HFF-Myc (cell line): ENCODE measurements at regions not wholly inside any gene's neighbourhood (a gene's known extent, or its start where the extent isn't known, plus 50 kb on each side); places are given as distances from the start of the nearest gene placed in this dataset.
"Not testable (repeated sequence)": the region's sequence is repeated elsewhere in the genome, so short reads cannot be mapped to it uniquely, and the experiment has no call there.

ENCODE experiments used
- DNase-seq: peaks from one replicate; pipeline ENCODE4 v3.0.0-alpha.2; 2011; ENCODE audit warnings: low read depth; ENCODE audit errors: extremely low read depth
- H3K4me3 ChIP-seq: replicated peaks from 2 replicates; pipeline ENCODE4 v1.5.1; 2011; ENCODE audit warnings: low read depth, mild to moderate bottlenecking, control low read depth, low read length
- TF ChIP-seq, protein P1 (sequence below): IDR thresholded peaks from 2 replicates; pipeline ENCODE4 v1.5.1; 2012; ENCODE audit warnings: mild to moderate bottlenecking, low read depth, low read length, control low read depth; ENCODE audit errors: missing control alignments

DNA sequence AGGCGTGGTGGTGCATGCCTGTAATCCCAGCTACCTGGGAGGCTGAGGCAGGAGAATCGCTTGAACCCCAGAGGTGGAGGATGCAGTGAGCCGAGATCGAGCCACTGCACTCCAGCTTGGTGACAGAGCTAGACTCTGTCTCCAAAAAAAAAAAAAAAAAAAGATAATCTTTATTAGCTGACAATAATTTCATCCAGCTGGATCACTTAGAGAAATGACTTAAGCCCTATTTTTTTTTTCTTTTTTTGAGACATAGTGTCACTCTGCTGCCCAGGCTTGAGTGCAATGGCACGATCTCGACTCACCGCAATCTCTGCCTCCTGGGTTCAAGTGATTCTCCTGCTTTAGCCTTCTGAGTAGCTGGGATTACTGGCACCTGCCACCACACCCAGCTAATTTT is 51.6 kb upstream of the MAP4K4 start:
- not testable (repeated sequence) for H3K4me3 ChIP-seq, DNase-seq

DNA sequence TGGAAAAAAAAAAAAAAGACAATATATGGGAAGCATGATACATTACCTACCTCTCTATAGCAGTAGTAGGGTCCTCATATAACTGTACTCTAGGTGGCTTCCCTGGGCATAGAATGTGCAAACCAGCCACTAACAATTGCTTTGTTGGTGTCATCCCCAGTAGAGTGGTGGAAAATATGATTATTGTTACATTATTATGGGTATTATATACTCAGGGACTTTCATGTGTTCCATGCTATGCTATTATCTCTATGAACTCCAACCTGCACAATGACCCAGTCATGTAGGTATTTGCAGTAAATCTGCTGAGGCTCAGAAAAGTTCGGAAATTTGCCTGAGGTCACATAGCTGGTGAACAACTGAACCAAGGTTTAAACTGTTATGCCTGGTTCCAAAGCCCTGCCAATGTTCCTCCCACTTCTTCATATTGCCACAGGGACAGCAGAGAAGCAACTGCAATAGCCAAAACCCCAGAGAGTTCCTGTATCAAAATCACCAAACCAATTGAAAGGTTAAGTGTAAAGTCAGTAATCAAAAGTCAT is 52.6 kb upstream of the MAP4K4 start:
- no peak for DNase-seq

DNA sequence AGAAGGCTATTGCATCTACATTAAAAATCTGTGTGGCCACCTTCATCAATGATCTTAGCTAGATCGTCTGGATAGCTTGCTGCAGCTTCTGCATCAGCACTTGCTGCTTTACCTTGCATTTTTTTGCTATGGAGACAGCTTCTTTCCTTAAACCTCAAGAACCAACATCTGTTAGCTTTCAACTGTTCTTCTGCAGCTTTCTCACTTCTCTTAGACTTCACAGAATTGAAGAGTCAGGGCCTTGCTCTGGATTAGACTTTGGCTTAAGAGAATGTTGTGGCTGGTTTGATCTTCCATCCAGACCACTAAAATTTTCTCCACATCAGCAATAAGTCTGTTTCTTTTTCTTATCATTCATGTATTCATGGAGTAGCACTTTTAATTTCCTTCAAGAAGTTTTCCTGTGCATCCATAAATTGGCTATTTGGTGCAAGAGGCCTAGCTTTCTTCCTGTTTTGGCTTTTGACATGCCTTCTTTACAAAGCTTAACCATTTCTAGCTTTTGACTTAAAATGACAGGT is 54.4 kb upstream of the MAP4K4 start:
- DNase-seq = no peak
- TF ChIP-seq, protein P1, sequence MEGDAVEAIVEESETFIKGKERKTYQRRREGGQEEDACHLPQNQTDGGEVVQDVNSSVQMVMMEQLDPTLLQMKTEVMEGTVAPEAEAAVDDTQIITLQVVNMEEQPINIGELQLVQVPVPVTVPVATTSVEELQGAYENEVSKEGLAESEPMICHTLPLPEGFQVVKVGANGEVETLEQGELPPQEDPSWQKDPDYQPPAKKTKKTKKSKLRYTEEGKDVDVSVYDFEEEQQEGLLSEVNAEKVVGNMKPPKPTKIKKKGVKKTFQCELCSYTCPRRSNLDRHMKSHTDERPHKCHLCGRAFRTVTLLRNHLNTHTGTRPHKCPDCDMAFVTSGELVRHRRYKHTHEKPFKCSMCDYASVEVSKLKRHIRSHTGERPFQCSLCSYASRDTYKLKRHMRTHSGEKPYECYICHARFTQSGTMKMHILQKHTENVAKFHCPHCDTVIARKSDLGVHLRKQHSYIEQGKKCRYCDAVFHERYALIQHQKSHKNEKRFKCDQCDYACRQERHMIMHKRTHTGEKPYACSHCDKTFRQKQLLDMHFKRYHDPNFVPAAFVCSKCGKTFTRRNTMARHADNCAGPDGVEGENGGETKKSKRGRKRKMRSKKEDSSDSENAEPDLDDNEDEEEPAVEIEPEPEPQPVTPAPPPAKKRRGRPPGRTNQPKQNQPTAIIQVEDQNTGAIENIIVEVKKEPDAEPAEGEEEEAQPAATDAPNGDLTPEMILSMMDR = no peak
- H3K4me3 ChIP-seq = no peak overlapping the region

More for the DNA sequence above, 52.6 kb upstream of the MAP4K4 start:
- H3K4me3 ChIP-seq = no peak overlapping the region
- TF ChIP-seq, protein P1 = no peak

DNA sequence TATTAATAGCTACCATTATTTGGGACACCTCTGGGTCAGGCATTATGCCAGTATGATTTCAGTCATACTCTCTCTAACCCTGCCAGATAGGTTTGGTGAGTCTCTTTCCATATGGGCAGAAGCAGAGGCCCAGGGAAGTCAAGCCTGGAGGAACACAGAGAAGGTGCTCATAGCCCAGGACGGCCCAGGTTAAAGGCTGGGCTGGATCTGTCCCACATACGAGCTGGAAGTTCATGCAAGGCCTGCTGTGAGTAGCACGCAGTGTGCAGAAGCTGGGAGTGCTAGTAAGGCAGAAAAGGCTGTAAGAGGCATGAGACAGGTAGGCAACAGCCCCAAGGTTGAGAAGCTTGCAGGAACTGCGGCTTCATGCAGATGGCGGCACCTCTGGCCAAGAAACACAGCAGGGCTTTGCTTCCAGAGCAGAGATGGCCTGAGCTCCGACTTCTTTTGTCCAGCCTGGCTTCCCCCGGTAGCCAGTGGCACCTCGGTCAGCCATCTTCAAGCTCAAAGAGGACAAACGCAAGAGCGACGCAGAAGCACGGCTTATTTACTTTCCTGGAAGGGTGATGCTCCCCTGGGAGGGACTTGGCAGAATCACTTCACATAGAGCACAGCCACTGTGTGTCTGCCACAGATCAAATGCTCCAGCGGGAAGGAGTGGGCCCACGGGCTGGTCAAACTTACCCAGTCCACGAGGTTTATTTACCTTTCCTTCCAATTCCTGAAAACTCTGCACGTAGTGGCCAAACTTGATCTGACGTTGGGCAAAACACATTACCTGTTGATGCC is 58.5 kb upstream of the MAP4K4 start:
- DNase-seq = no peak
- TF ChIP-seq, protein P1 = no peak
- no peak overlapping the region for H3K4me3 ChIP-seq

DNA sequence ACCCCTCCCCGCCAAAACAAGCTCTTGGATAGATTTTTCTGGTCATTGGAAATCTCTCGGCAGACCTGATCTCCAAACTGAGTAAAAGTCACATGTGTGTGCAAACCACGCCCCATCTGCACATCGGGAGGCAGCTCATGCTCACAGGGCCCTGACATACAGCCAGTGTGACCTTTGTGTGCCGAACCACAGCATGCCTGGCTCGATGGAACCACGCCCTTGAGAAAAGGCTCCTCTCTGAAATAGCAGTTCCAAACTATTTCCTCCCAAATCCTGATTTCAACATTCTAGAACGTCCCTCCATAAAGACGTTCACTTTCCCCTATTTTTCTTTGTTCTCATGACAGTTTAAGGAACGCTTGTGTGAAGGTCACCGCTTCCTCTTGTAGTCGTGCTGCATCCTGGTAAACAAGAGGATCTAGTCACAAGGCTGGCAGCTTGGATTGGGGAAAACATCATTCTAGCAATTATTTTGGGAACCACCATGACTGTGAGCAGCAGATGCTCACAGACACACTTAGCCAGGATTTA is 59.3 kb upstream of the MAP4K4 start:
- TF ChIP-seq, protein P1 = no peak
- no peak for DNase-seq

DNA sequence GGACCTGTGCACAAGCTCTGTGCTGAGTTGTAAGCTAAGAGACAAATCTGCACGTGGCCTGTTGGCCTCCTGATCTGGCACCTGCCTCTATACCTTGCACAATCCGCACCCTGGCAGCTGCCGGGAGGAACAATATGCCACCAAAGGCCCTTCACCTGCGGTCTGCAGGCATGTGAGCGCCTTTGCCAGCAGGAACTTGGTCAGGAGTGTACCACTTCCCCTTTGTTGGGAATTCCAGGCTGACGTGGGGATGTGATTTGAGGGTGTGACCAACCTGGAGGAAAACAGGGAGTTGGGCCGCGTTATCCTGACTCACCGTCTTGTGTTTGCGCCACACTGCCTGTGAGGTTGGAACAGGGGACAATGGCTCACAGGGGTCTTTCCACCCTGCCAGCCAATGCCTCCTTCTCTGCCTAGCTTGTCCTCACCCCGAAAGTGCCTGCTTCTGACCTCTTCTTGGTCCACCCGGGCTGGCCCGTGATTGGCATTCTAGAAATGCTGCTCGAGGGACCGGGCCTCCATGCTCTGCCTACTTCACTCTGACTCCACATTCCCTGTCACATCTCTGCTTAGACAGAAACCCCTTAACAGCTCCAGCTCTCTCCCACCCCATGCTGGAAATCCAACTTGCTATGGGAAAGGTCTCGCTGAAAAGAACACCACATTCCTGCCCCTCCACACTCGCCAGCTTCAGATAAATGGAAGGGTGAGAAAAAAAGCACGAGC is 67.1 kb upstream of the MAP4K4 start:
- DNase-seq = no peak
- TF ChIP-seq, protein P1 = no peak

More for the DNA sequence above, 59.3 kb upstream of the MAP4K4 start:
- no peak overlapping the region for H3K4me3 ChIP-seq

DNA sequence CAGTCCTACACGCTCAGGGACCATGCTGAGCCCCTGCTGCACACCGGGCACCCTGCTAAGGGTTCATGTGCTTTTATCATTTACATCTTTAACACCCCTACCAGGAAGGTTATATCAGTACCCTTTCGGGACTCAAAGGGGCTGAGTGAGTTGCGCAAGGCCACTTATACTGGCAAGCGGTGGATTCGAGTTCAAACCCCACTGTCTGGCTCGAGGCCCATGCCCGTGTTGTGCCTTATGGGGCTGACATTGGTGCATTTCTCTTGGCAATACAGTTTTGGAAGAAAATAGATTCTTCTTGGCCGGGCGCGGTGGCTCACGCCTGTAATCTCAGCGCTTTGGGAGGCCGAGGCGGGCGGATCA is 69.5 kb upstream of the MAP4K4 start:
- TF ChIP-seq, protein P1 = no peak
- DNase-seq = no peak
- no peak overlapping the region for H3K4me3 ChIP-seq

More for the DNA sequence above, 67.1 kb upstream of the MAP4K4 start:
- no peak overlapping the region for H3K4me3 ChIP-seq
